HepG2 (cell line): ENCODE measurements at regions not wholly inside any gene's neighbourhood (a gene's known extent, or its start where the extent isn't known, plus 50 kb on each side); places are given as distances from the start of the nearest gene placed in this dataset.

Experiments
- FOXC1 ChIP-seq: sonication (generic); formaldehyde crosslinking; IDR thresholded peaks from 2 replicates; pipeline ENCODE4 v1.8.0; 2022; ENCODE audit warnings: mild to moderate bottlenecking, missing genetic modification reagents, borderline replicate concordance
- HNRNPK ChIP-seq: fragments of 200-400 bp; formaldehyde crosslinking; IDR thresholded peaks from 2 replicates; pipeline ENCODE4 v1.6.1; 2018; ENCODE audit warnings: low read length, low read depth, moderate library complexity, mild to moderate bottlenecking; ENCODE audit not compliant: poor library complexity, severe bottlenecking
- JUN ChIP-seq: sonication (generic); formaldehyde crosslinking; IDR thresholded peaks from 2 replicates; pipeline ENCODE4 v1.4.0; 2020; ENCODE audit warnings: mild to moderate bottlenecking, missing genetic modification reagents
- MED1 ChIP-seq: sonication (generic); formaldehyde crosslinking; IDR thresholded peaks from 2 replicates; pipeline ENCODE4 v1.4.0; 2020; ENCODE audit warnings: missing genetic modification reagents
- NONO ChIP-seq, 2 experiments: fragments of 450-650 bp in 1 of 2; sonication (generic) in 1 of 2; formaldehyde crosslinking in 1 of 2; IDR thresholded peaks in 1 of 2; conservative IDR thresholded peaks in 1 of 2; 2 replicates each; pipeline versions ENCODE4 v1.6.1 to v1.8.0; 2017 to 2022; ENCODE audit warnings: mild to moderate bottlenecking in 1 of 2, missing genetic modification reagents in 1 of 2, moderate library complexity in 1 of 2
- POLR2A ChIP-seq, 2 experiments: IDR thresholded peaks; 2 replicates each; pipeline ENCODE4 v1.6.1; 2011; ENCODE audit warnings: low read depth in 2 of 2, low read length in 2 of 2, mild to moderate bottlenecking in 1 of 2, moderate library complexity in 1 of 2; ENCODE audit not compliant: insufficient read depth in 1 of 2
- SATB2 ChIP-seq: sonication (generic); formaldehyde crosslinking; IDR thresholded peaks from 2 replicates; pipeline ENCODE4 v1.5.0; 2020; ENCODE audit warnings: missing genetic modification reagents
- TF ChIP-seq, protein P1 (sequence below): sonication (generic); formaldehyde crosslinking; IDR thresholded peaks from 2 replicates; pipeline ENCODE4 v1.4.0; 2020; ENCODE audit warnings: missing genetic modification reagents
- TF ChIP-seq, protein P2 (sequence below), 2 experiments: fragments of 450-650 bp in 1 of 2; sonication (generic) in 1 of 2; formaldehyde crosslinking in 1 of 2; IDR thresholded peaks; 2 replicates each; pipeline versions ENCODE4 v1.6.1 to v1.8.0; 2016 to 2022; ENCODE audit warnings: antibody characterized with exemption in 1 of 2, mild to moderate bottlenecking in 1 of 2, missing genetic modification reagents in 1 of 2
- TF ChIP-seq, protein P3 (sequence below): sonication (generic); formaldehyde crosslinking; IDR thresholded peaks from 2 replicates; pipeline ENCODE4 v1.5.0; 2020; ENCODE audit warnings: mild to moderate bottlenecking, missing genetic modification reagents, moderate library complexity
- TF ChIP-seq, protein P4 (sequence below): IDR thresholded peaks from 2 replicates; pipeline ENCODE4 v1.6.1; 2012; ENCODE audit warnings: inconsistent platforms

DNA sequence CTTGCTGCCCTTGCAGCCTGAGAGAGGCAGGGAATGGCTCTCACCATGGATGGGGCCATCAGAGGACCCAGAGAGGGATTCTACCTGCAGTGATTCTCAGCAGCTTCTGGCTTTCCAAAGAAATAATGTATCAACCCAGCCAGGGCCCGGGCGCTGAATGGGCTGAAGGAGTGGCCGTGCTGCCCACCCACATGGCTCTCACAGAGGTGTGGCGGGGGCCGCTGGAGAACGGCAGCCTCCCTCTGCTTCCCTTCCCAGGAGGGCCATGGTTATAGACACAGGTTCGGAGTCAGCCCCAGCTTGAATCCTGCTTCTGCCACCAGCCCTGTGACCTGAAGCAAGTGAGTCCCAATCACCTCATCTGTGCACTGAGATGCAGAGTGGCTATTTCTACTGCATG is 82.7 kb downstream of the THAP12 start:
- TF ChIP-seq POLR2A (IDR thresholded peaks at IDR 0.05; ENCODE audit: insufficient read depth in 1 of 2, low read depth in 2 of 2, low read length in 2 of 2) (no peak), HNRNPK (no peak), NONO (IDR thresholded peaks at IDR 0.05) (no peak), NONO (CRISPR knock-in tag; conservative IDR thresholded peaks at IDR 0.05) (no peak), MED1 (CRISPR knock-in tag) (no peak), JUN (CRISPR knock-in tag) (no peak), FOXC1 (no peak), SATB2 (no peak)
- TF ChIP-seq, protein P1, sequence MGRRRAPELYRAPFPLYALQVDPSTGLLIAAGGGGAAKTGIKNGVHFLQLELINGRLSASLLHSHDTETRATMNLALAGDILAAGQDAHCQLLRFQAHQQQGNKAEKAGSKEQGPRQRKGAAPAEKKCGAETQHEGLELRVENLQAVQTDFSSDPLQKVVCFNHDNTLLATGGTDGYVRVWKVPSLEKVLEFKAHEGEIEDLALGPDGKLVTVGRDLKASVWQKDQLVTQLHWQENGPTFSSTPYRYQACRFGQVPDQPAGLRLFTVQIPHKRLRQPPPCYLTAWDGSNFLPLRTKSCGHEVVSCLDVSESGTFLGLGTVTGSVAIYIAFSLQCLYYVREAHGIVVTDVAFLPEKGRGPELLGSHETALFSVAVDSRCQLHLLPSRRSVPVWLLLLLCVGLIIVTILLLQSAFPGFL (CRISPR knock-in tag) = no peak
- TF ChIP-seq, protein P2, sequence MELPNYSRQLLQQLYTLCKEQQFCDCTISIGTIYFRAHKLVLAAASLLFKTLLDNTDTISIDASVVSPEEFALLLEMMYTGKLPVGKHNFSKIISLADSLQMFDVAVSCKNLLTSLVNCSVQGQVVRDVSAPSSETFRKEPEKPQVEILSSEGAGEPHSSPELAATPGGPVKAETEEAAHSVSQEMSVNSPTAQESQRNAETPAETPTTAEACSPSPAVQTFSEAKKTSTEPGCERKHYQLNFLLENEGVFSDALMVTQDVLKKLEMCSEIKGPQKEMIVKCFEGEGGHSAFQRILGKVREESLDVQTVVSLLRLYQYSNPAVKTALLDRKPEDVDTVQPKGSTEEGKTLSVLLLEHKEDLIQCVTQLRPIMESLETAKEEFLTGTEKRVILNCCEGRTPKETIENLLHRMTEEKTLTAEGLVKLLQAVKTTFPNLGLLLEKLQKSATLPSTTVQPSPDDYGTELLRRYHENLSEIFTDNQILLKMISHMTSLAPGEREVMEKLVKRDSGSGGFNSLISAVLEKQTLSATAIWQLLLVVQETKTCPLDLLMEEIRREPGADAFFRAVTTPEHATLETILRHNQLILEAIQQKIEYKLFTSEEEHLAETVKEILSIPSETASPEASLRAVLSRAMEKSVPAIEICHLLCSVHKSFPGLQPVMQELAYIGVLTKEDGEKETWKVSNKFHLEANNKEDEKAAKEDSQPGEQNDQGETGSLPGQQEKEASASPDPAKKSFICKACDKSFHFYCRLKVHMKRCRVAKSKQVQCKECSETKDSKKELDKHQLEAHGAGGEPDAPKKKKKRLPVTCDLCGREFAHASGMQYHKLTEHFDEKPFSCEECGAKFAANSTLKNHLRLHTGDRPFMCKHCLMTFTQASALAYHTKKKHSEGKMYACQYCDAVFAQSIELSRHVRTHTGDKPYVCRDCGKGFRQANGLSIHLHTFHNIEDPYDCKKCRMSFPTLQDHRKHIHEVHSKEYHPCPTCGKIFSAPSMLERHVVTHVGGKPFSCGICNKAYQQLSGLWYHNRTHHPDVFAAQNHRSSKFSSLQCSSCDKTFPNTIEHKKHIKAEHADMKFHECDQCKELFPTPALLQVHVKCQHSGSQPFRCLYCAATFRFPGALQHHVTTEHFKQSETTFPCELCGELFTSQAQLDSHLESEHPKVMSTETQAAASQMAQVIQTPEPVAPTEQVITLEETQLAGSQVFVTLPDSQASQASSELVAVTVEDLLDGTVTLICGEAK (IDR thresholded peaks at IDR 0.05) = no peak
- TF ChIP-seq, protein P2 (CRISPR knock-in tag; IDR thresholded peaks at IDR 0.05) = no peak
- TF ChIP-seq, protein P3, sequence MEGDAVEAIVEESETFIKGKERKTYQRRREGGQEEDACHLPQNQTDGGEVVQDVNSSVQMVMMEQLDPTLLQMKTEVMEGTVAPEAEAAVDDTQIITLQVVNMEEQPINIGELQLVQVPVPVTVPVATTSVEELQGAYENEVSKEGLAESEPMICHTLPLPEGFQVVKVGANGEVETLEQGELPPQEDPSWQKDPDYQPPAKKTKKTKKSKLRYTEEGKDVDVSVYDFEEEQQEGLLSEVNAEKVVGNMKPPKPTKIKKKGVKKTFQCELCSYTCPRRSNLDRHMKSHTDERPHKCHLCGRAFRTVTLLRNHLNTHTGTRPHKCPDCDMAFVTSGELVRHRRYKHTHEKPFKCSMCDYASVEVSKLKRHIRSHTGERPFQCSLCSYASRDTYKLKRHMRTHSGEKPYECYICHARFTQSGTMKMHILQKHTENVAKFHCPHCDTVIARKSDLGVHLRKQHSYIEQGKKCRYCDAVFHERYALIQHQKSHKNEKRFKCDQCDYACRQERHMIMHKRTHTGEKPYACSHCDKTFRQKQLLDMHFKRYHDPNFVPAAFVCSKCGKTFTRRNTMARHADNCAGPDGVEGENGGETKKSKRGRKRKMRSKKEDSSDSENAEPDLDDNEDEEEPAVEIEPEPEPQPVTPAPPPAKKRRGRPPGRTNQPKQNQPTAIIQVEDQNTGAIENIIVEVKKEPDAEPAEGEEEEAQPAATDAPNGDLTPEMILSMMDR (CRISPR knock-in tag) = no peak
- TF ChIP-seq, protein P4, sequence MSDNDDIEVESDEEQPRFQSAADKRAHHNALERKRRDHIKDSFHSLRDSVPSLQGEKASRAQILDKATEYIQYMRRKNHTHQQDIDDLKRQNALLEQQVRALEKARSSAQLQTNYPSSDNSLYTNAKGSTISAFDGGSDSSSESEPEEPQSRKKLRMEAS = no peak
